Endothelial cell of umbilical vein (primary cell): ENCODE measurements at regions not wholly inside any gene's neighbourhood (a gene's known extent, or its start where the extent isn't known, plus 50 kb on each side); places are given as distances from the start of the nearest gene placed in this dataset.

Experiments
- BruUV-seq: library from RNA; stranded (reverse); fragments of 400-500 nt; replicated peaks from 2 replicates; lab custom pipeline; 2021; lab: Mats Ljungman, UMichigan
- CTCF ChIA-PET: fragments of 300-600, 350-600 bp; sonication (Branson Sonifier 250); formaldehyde crosslinking; loops from one replicate; lab custom pipeline; 2021; ENCODE audit warnings: antibody characterized with exemption, inconsistent platforms; lab: Charles Lee
- POLR2A ChIA-PET: fragments of 300-600, 350-600 bp; sonication (Branson Sonifier 250); formaldehyde crosslinking; loops from one replicate; lab custom pipeline; 2021; ENCODE audit warnings: antibody characterized with exemption, inconsistent platforms; lab: Charles Lee
- DNase-seq: peaks from one replicate; pipeline ENCODE4 v3.0.0-alpha.2; 2011; ENCODE audit warnings: low read depth, low spot score
- FAIRE-seq: peaks from 2 replicates; lab custom pipeline; 2011; peaks lifted over from hg19 to GRCh38; lab: Jason Lieb, UNC
- H2AFZ ChIP-seq: 2 replicates; pipeline ENCODE4 v1.6.0; 2012; ENCODE audit warnings: low read depth, low read length, control low read depth, inconsistent platforms
- H3K27ac ChIP-seq: 2 replicates; pipeline ENCODE4 v1.5.1; 2011; ENCODE audit warnings: low read depth, mild to moderate bottlenecking, control low read depth, low read length, moderate library complexity; ENCODE audit not compliant: insufficient read depth
- H3K27me3 ChIP-seq, 2 experiments: 2 replicates each; pipeline versions ENCODE4 v1.6.0 to v1.6.1; 2011; ENCODE audit warnings: low read length in 2 of 2, mixed read lengths in 1 of 2; ENCODE audit not compliant: control insufficient read depth in 2 of 2, insufficient read depth in 2 of 2
- H3K36me3 ChIP-seq, 2 experiments: 2 replicates in 1 of 2; 3 replicates in 1 of 2; pipeline ENCODE4 v1.5.1; 2011; ENCODE audit warnings: low read length in 2 of 2, mild to moderate bottlenecking in 1 of 2, moderate library complexity in 1 of 2; ENCODE audit not compliant: control insufficient read depth in 2 of 2, insufficient read depth in 2 of 2; ENCODE audit errors: extremely low read depth in 1 of 2
- H3K4me1 ChIP-seq: 3 replicates; pipeline ENCODE4 v1.5.1; 2011; ENCODE audit warnings: mild to moderate bottlenecking, low read length; ENCODE audit not compliant: control insufficient read depth, insufficient read depth; ENCODE audit errors: extremely low read depth
- H3K4me2 ChIP-seq: 2 replicates; pipeline ENCODE4 v1.6.1; 2011; ENCODE audit warnings: low read length, control low read depth, mixed read lengths; ENCODE audit not compliant: insufficient read depth
- H3K4me3 ChIP-seq, 3 experiments: fragments of 200-600 bp in 1 of 3; sonication (generic), shearing (Covaris generic) in 1 of 3; replicated peaks in 1 of 3; 2 replicates each; pipeline ENCODE4 v1.5.1; 2011 to 2016; ENCODE audit warnings: control low read depth in 3 of 3, low read length in 3 of 3, mild to moderate bottlenecking in 2 of 3, inconsistent platforms in 1 of 3, low read depth in 1 of 3, moderate library complexity in 1 of 3; ENCODE audit not compliant: insufficient read depth in 1 of 3
- H3K79me2 ChIP-seq: 2 replicates; pipeline ENCODE4 v1.6.0; 2012; ENCODE audit warnings: low read length, inconsistent platforms; ENCODE audit not compliant: control insufficient read depth, insufficient read depth
- H3K9ac ChIP-seq: replicated peaks from 2 replicates; pipeline ENCODE3; 2011; ENCODE audit warnings: low read length, control low read depth; ENCODE audit not compliant: insufficient read depth; ENCODE audit errors: extremely low read depth
- H3K9me1 ChIP-seq: replicated peaks from 3 replicates; pipeline ENCODE4 v1.6.0; 2011; ENCODE audit warnings: mild to moderate bottlenecking, low read length; ENCODE audit not compliant: control insufficient read depth, insufficient read depth; ENCODE audit errors: extremely low read depth
- H3K9me3 ChIP-seq: replicated peaks from 2 replicates; pipeline ENCODE4 v1.5.1; 2012; ENCODE audit warnings: low read length, inconsistent platforms; ENCODE audit not compliant: control insufficient read depth, insufficient read depth
- H4K20me1 ChIP-seq: replicated peaks from 2 replicates; pipeline ENCODE3; 2011; ENCODE audit warnings: mild to moderate bottlenecking, low read length; ENCODE audit not compliant: control insufficient read depth, insufficient read depth; ENCODE audit errors: extremely low read depth
- CTCF ChIP-seq, 2 donors: IDR thresholded peaks; 1 replicate in 1 of 2; 2 replicates in 1 of 2; pipeline ENCODE4 v1.5.1; 2011; ENCODE audit warnings: low read length in 2 of 2, mild to moderate bottlenecking in 2 of 2, moderate library complexity in 2 of 2, control low read depth in 1 of 2, inconsistent platforms in 1 of 2, low read depth in 1 of 2; ENCODE audit not compliant: insufficient read depth in 1 of 2; ENCODE audit errors: extremely low read depth in 1 of 2
- EZH2 ChIP-seq: IDR thresholded peaks from 2 replicates; pipeline ENCODE4 v1.6.1; 2012; ENCODE audit warnings: borderline replicate concordance, low read depth, mild to moderate bottlenecking, moderate library complexity, low read length, inconsistent platforms; ENCODE audit not compliant: severe bottlenecking
- FOS ChIP-seq: IDR thresholded peaks from 2 replicates; pipeline ENCODE4 v1.6.1; 2011; ENCODE audit warnings: mild to moderate bottlenecking, low read length, moderate library complexity, borderline replicate concordance; ENCODE audit not compliant: insufficient read depth
- GATA2 ChIP-seq: IDR thresholded peaks from 2 replicates; pipeline ENCODE4 v1.7.0; 2011; ENCODE audit warnings: low read depth, mild to moderate bottlenecking, moderate library complexity, mixed read lengths, low read length; ENCODE audit not compliant: insufficient read length, insufficient read depth
- JUN ChIP-seq: IDR thresholded peaks from 2 replicates; pipeline ENCODE4 v1.6.1; 2011; ENCODE audit warnings: borderline replicate concordance, low read depth; ENCODE audit not compliant: insufficient read length, insufficient read depth
- MYC ChIP-seq: IDR thresholded peaks from one replicate; pipeline ENCODE4 v1.6.1; 2011; ENCODE audit warnings: mild to moderate bottlenecking, low read depth, low read length
- POLR2A ChIP-seq: IDR thresholded peaks from 2 replicates; pipeline ENCODE4 v1.6.1; 2012; ENCODE audit warnings: low read depth, mild to moderate bottlenecking, control low read depth, low read length
- POLR2AphosphoS5 ChIP-seq: IDR thresholded peaks from 2 replicates; pipeline ENCODE4 v1.6.1; 2012; ENCODE audit warnings: low read depth, mild to moderate bottlenecking, control low read depth, low read length, moderate library complexity; ENCODE audit not compliant: insufficient read depth
- dilution Hi-C: fragments of 300-500 bp; cut with MboI; formaldehyde crosslinking; loops from one replicate; pipeline ENCODE4 v1.15.0; 2019; ENCODE audit warnings: low sequenced_read_pairs; ENCODE audit not compliant: extremely low pct_ligation_motif_present
- intact Hi-C: fragments of 100-400 bp; cut with micrococcal nuclease; formaldehyde crosslinking; loops from one replicate; pipeline ENCODE4 v1.10.0; 2022
- TF ChIP-seq, protein P1 (sequence below): IDR thresholded peaks from 2 replicates; pipeline ENCODE4 v1.6.1; 2011; ENCODE audit not compliant: insufficient read depth, insufficient read length

DNA sequence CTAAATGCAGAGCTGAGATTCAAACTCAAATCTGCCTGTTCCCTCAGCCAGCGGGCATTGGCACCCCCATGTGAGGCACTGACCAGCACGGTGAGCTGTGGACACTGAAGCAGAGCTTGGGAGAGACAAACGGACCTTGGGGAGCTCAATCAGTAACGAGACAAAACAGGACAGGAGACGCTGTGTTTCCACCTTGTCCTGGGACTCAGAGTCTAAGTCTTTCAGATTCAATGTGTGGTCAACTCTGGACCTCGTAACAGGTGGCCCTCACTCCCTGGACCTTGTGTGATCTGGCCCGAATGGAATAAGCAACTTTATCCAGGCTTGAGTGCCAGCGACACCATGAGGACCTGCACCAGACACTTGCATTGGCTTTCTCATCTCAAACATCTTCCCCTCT lies 232.5 kb downstream of the UACA start:
- H3K9ac ChIP-seq: no peak overlapping the region
- H3K79me2 ChIP-seq: no peaks in the 10 kb centered on the region
- H3K27me3 ChIP-seq: peaks cover 4 to 7% of the 10 kb centered on the region in 2 experiments
- ChIA-PET POLR2A (no interaction called here), CTCF (no interaction called here)
- no peaks in the 10 kb centered on the region for H4K20me1 ChIP-seq
- no peak overlapping the region for H3K27ac ChIP-seq
- H2AFZ ChIP-seq: no peak overlapping the region
- H3K36me3 ChIP-seq: no peaks in the 10 kb centered on the region
- H3K4me2 ChIP-seq: no peak overlapping the region
- no peak overlapping the region for H3K4me3 ChIP-seq
- TF ChIP-seq FOS (no peak), POLR2A (no peak), MYC (no peak), CTCF (IDR thresholded peaks at IDR 0.05; ENCODE audit: extremely low read depth in 1 of 2, insufficient read depth in 1 of 2, low read depth in 1 of 2, low read length in 2 of 2) (no peak), POLR2AphosphoS5 (no peak), GATA2 (no peak), EZH2 (no peak), JUN (no peak)
- TF ChIP-seq, protein P1, sequence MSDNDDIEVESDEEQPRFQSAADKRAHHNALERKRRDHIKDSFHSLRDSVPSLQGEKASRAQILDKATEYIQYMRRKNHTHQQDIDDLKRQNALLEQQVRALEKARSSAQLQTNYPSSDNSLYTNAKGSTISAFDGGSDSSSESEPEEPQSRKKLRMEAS: no peak
- DNase-seq: no peak
- no TSS peak for BruUV-seq
- no peaks in the 10 kb centered on the region for H3K9me3 ChIP-seq
- H3K4me1 ChIP-seq: peaks cover 5% of the 10 kb centered on the region
- dilution Hi-C loops (no loop called here), intact Hi-C loops (no loop called here)
- no peak for FAIRE-seq
- H3K9me1 ChIP-seq: no peaks in the 10 kb centered on the region
